ENCODE measurements at regions not wholly inside any gene's neighbourhood (a gene's known extent, or its start where the extent isn't known, plus 50 kb on each side); places are given as distances from the start of the nearest gene placed in this dataset.

DNA sequence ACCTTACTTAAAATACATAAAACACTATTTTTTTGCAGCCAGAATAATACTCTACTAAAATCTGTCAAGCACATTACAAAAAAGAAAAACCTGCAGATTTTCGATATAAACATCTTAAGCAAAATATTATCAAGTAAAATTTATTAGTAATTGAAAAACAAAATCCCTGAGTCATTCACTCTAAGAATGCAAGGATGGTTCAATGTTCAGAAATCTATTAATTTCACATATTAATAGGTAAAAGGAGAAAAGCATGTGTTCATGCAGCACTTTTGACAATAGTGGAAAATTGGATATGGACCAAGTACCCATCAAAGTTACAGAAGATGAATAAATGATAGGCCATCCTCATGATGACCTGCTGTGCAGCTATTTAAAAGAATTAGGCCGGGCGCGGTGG lies 66.2 kb upstream of the OTOS start:
- TF ChIP-seq, protein P1, sequence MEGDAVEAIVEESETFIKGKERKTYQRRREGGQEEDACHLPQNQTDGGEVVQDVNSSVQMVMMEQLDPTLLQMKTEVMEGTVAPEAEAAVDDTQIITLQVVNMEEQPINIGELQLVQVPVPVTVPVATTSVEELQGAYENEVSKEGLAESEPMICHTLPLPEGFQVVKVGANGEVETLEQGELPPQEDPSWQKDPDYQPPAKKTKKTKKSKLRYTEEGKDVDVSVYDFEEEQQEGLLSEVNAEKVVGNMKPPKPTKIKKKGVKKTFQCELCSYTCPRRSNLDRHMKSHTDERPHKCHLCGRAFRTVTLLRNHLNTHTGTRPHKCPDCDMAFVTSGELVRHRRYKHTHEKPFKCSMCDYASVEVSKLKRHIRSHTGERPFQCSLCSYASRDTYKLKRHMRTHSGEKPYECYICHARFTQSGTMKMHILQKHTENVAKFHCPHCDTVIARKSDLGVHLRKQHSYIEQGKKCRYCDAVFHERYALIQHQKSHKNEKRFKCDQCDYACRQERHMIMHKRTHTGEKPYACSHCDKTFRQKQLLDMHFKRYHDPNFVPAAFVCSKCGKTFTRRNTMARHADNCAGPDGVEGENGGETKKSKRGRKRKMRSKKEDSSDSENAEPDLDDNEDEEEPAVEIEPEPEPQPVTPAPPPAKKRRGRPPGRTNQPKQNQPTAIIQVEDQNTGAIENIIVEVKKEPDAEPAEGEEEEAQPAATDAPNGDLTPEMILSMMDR (IDR thresholded peaks at IDR 0.05), result no peak
- Mint-ChIP-seq H3K4me1 (ENCODE audit: low read depth) (peaks cover 16% of the 10 kb centered on the region), H3K4me3 (no peak overlapping the region), H3K27me3 (ENCODE audit: insufficient read depth) (peaks cover 17% of the 10 kb centered on the region), H3K36me3 (ENCODE audit: low read depth) (peaks cover 10% of the 10 kb centered on the region), H3K27ac (no peak overlapping the region), H3K9me3 (peaks cover 24% of the 10 kb centered on the region)
- DNase-seq, result no peak

DNA sequence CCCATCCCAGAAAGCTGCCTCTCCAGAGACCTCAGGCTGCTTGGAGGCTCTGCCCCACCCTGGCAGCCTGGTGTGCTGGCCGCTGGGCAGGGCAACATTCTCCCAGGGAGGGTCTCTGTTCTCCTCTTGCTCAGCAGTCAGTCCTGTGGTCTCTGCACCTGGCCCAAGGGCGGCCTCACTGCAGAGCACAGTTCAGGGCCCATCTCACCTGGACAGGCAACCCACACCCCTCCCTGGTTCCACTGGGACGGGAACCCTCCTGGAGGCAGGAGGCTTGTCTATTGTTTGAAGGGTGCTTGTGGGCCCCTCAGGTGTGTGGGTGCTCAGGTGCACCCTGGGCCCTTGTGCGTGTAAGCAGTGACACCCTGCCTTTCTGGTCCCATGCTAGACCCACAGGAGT lies 67.2 kb upstream of the OTOS start:
- H3K9me3 Mint-ChIP-seq, result peaks cover 24% of the 10 kb centered on the region
- TF ChIP-seq, protein P1 (IDR thresholded peaks at IDR 0.05), result no peak
- H3K27me3 Mint-ChIP-seq (ENCODE audit: insufficient read depth), result peaks cover 17% of the 10 kb centered on the region
- no peak overlapping the region for H3K27ac Mint-ChIP-seq
- H3K36me3 Mint-ChIP-seq (ENCODE audit: low read depth), result peaks cover 10% of the 10 kb centered on the region
- DNase-seq, result no peak
- no peak overlapping the region for H3K4me3 Mint-ChIP-seq
- peaks cover 16% of the 10 kb centered on the region for H3K4me1 Mint-ChIP-seq (ENCODE audit: low read depth)

DNA sequence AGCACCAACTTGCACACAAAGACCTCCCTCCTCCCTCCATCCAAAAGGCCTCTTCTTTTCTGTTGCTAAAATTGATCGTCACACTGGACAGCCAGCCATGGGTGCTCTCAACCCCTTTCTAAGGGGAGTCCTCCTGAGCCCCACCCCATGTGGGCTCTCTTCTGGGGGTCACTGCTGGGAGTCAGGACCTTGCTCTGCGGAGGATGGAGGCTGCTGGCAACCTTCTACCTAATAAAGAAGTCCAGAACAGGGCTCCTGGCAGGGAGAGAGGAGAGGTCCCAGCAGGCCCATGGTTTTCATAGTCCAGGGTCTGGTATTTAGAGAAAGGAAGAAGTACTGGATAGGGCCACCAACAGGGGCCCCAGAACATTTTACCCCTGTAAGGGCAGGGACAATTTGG lies 67.6 kb upstream of the OTOS start:
- Mint-ChIP-seq H3K9me3 (peaks cover 24% of the 10 kb centered on the region), H3K27ac (no peak overlapping the region), H3K4me3 (no peak overlapping the region), H3K36me3 (ENCODE audit: low read depth) (peaks cover 10% of the 10 kb centered on the region), H3K27me3 (ENCODE audit: insufficient read depth) (peaks cover 17% of the 10 kb centered on the region), H3K4me1 (ENCODE audit: low read depth) (peaks cover 16% of the 10 kb centered on the region)
- TF ChIP-seq, protein P1 (IDR thresholded peaks at IDR 0.05), result no peak
- no peak for DNase-seq

DNA sequence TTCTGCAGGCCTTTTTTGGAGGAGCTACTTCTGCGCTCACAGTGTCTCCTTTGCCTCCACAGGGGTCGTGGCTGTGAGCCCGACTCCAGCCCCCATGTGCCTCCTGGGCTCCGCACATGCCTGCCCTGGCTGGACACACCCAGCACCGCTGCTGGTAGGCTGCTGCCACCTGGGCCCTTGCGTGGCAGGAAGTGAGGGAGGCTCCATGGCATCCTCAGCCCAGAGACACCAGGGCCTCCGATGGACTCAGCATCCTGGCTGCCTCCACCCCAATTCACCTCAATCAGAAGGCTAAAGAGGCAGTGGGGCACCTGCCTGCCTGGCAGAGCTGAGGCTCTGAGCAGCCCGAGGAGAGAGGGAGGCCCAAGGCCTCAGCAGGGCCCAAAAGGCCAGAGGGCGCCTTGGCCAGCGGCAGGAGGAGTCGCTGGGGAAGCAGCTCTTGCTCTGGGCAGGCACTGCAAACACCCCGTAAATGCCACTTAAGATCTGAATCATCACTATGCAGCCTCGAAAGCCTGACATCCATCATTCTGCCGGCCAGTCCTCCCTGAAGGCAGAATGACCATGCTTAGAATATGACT lies 68.3 kb upstream of the OTOS start:
- Mint-ChIP-seq H3K4me1 (ENCODE audit: low read depth) (peaks cover 16% of the 10 kb centered on the region), H3K9me3 (peaks cover 24% of the 10 kb centered on the region), H3K27ac (no peak overlapping the region), H3K4me3 (no peak overlapping the region), H3K36me3 (ENCODE audit: low read depth) (peaks cover 10% of the 10 kb centered on the region), H3K27me3 (ENCODE audit: insufficient read depth) (peaks cover 13% of the 10 kb centered on the region)
- DNase-seq, result no peak
- TF ChIP-seq, protein P1 (IDR thresholded peaks at IDR 0.05), result no peak

DNA sequence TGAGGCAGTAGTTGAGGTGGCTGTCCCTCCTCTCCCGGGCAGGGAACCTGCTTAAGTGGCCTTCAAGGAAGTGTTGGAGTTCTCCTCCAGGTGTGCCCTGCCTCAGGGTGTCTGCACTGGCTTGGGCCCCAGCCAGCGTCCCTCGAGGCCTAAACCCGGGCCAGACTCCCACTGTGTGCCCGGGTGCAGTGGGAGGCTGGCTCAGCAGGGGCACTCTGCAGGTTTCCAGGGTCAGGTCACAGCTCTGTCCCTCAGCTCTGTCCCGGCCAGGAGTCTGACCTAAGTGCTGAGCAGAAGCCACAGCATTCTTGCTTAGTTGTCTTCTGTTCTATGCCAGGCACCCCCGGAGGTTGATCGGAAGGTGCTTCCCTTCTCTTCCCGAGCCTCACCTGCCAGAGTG lies 69.0 kb upstream of the OTOS start:
- Mint-ChIP-seq H3K27me3 (ENCODE audit: insufficient read depth) (peaks cover 11% of the 10 kb centered on the region), H3K9me3 (peaks cover 24% of the 10 kb centered on the region), H3K4me3 (no peak overlapping the region), H3K4me1 (ENCODE audit: low read depth) (peaks cover 15% of the 10 kb centered on the region), H3K27ac (no peak overlapping the region), H3K36me3 (ENCODE audit: low read depth) (peaks cover 10% of the 10 kb centered on the region)
- TF ChIP-seq, protein P1 (IDR thresholded peaks at IDR 0.05), result no peak
- no peak for DNase-seq
